Pancreas (tissue), 10 donors: ENCODE measurements at regions not wholly inside any gene's neighbourhood (a gene's known extent, or its start where the extent isn't known, plus 50 kb on each side); places are given as distances from the start of the nearest gene placed in this dataset.

Experiments
- ATAC-seq, 4 donors: fragments of 200-7000 bp; cut with Tn5 transposase; one replicate each; pipeline versions ENCODE4 v1.8.0 to v1.9.1; 2020; ENCODE audit warnings: mild to moderate bottlenecking in 4 of 4, moderate library complexity in 4 of 4
- DNase-seq, 6 donors: peaks; one replicate each; pipeline ENCODE4 v3.0.0-alpha.2; 2020
- FAIRE-seq: peaks from 2 replicates; lab custom pipeline; 2012; peaks lifted over from hg19 to GRCh38; lab: Jason Lieb, UNC
- H3K27ac ChIP-seq, 4 donors: fragments of 200-600 bp; sonication (generic); 1 replicate in 3 of 4; 2 replicates in 1 of 4; pipeline versions ENCODE4 v1.5.0 to v1.8.0; 2020
- H3K27me3 ChIP-seq, 4 donors: fragments of 200-600 bp; one replicate each; pipeline ENCODE4 v1.8.0; 2021
- H3K36me3 ChIP-seq, 3 donors: fragments of 200-600 bp; sonication (generic) in 1 of 3; one replicate each; pipeline versions ENCODE4 v1.5.0 to v1.8.0; 2020 to 2021
- H3K4me1 ChIP-seq, 3 donors: fragments of 200-600 bp; one replicate each; pipeline ENCODE4 v1.8.0; 2021
- H3K4me3 ChIP-seq, 4 donors: fragments of 200-600 bp; sonication (generic) in 2 of 4; one replicate each; pipeline versions ENCODE4 v1.5.0 to v1.8.0; 2020 to 2021
- H3K9me3 ChIP-seq, 4 donors: fragments of 200-600 bp; one replicate each; pipeline ENCODE4 v1.8.0; 2021
- WGBS, 2 donors: extraction: QIAGEN DNeasy Blood & Tissue Kit; methylation state at CpG; one replicate each; pipeline ENCODE4 v1.1.7; 2013; 5-methylcytosine and 5-hydroxymethylcytosine counted together
- intact Hi-C, 3 donors: fragments of 100-400 bp; cut with DNase I; formaldehyde crosslinking; loops; one replicate each; pipeline versions ENCODE4 v1.11.1 to v1.14.2; 2022
- TF ChIP-seq, protein P1 (sequence below), 4 donors: fragments of 200-600 bp; sonication (generic) in 3 of 4; IDR thresholded peaks; one replicate each; pipeline versions ENCODE4 v1.5.0 to v1.8.0; 2021; ENCODE audit warnings: antibody characterized with exemption in 4 of 4
- donor health status: healthy with polysubstance abuse.
- donor health status: DM: no; HTN: no; CAD: no; lungs with moderate emphysema.
- donor health status: DM: no; HTN: no; CAD: no.
- donor health status: control.
- donor health status: control.
- donor health status: Bipolar disorder and iron deficiency.
- donor health status: DM: yes; HTN: yes; CAD: no.
- donor health status: DM: no; HTN: no; CAD: no.
- donor health status: DM: no; HTN: no; CAD: no.
- donor health status: DM: yes; HTN: yes; CAD: no.

GRCh38 chr4:31234901-31235300 is 514.7 kb downstream of the PCDH7 start:
- WGBS, 2 donors: 13 to 20% methylated on average over 1 of the region's 1 CpG
- Histone ChIP-seq H3K36me3 (no peaks in the 10 kb centered on the region), H3K27me3 (no peaks in the 10 kb centered on the region), H3K4me3 (no peak overlapping the region), H3K9me3 (no peaks in the 10 kb centered on the region), H3K4me1 (no peaks in the 10 kb centered on the region), H3K27ac (no peak overlapping the region)
- DNase-seq (no peak), ATAC-seq (no peak), FAIRE-seq (no peak)
- intact Hi-C loops: no loop called here
- TF ChIP-seq, protein P1, sequence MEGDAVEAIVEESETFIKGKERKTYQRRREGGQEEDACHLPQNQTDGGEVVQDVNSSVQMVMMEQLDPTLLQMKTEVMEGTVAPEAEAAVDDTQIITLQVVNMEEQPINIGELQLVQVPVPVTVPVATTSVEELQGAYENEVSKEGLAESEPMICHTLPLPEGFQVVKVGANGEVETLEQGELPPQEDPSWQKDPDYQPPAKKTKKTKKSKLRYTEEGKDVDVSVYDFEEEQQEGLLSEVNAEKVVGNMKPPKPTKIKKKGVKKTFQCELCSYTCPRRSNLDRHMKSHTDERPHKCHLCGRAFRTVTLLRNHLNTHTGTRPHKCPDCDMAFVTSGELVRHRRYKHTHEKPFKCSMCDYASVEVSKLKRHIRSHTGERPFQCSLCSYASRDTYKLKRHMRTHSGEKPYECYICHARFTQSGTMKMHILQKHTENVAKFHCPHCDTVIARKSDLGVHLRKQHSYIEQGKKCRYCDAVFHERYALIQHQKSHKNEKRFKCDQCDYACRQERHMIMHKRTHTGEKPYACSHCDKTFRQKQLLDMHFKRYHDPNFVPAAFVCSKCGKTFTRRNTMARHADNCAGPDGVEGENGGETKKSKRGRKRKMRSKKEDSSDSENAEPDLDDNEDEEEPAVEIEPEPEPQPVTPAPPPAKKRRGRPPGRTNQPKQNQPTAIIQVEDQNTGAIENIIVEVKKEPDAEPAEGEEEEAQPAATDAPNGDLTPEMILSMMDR (IDR thresholded peaks at IDR 0.05): no peak

DNA sequence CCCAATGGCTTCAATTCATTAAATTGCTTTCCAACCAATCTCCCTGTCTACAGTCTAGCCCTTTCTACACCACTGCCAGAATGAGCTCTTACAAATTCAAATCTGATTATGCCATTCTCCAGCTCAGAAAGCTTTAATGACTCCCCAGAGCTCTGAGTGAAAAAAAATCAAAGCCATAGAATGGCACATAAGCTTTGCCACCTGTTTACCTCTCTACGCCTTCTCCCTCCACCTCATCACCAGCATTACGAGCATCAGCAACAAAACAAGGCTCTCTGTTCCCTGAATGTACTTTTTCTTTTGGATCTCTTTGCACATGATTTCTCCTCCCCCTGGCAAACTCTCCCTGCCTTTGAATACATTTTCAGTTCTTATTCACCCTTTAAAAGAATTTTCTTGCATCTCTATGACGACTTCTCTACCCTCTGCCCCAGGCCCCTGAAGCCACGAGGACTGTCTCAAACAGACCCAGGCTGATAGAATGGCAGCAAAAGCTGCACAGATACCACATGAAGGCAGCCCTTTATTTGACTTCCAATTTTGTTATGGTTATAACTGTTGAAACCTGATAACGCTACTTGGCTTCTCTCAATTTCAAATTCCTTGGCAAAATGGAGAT is 516.0 kb downstream of the PCDH7 start:
- intact Hi-C loops: no loop called here
- no peak for FAIRE-seq
- TF ChIP-seq, protein P1 (IDR thresholded peaks at IDR 0.05): no peak
- 60 to 72% methylated on average over 5 of the region's 5 CpGs for WGBS, 2 donors
- Histone ChIP-seq H3K9me3 (no peaks in the 10 kb centered on the region), H3K27ac (no peak overlapping the region), H3K36me3 (no peaks in the 10 kb centered on the region), H3K27me3 (no peaks in the 10 kb centered on the region), H3K4me1 (no peaks in the 10 kb centered on the region), H3K4me3 (no peak overlapping the region)
- DNase-seq: no peak
- ATAC-seq: no peak

DNA sequence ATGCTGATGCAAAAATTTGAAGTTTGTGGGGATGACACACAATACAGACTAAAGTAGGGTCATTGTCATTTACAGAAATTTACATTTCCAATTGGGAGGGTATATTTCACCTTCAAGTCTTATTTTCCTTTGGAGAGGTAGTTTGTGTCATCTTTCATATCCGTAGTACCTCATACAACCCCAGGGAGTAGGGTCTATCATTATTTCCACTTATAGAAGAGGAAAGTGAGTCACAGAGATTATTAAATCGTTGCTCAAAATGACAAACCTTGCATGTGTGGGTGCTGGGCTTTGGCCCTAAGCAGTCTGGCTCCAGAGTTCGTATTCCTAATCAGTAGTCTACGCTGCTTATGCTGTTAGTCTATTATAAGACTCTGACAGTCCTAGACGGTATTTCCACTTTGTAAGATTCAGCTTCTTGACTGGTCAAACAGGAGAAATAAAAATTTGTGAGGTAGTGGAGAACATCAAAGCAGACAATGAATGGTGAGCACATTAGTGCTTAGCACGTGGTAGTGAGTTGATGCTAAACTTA is 516.5 kb downstream of the PCDH7 start:
- no peaks in the 10 kb centered on the region for H3K27me3 ChIP-seq
- H3K9me3 ChIP-seq: no peaks in the 10 kb centered on the region
- H3K4me3 ChIP-seq: no peak overlapping the region
- DNase-seq (no peak), ATAC-seq (peak in 1 of 4 donors; percentile 42), FAIRE-seq (no peak)
- H3K27ac ChIP-seq: no peak overlapping the region
- no peaks in the 10 kb centered on the region for H3K36me3 ChIP-seq
- TF ChIP-seq, protein P1 (IDR thresholded peaks at IDR 0.05): no peak
- intact Hi-C loops: no loop called here
- H3K4me1 ChIP-seq: no peaks in the 10 kb centered on the region
- 63 to 72% methylated on average over 6 of the region's 6 CpGs for WGBS, 2 donors

GRCh38 chr4:31237233-31237632 is 517.1 kb downstream of the PCDH7 start:
- Histone ChIP-seq H3K36me3 (no peaks in the 10 kb centered on the region), H3K27ac (no peak overlapping the region), H3K4me3 (no peak overlapping the region), H3K9me3 (no peaks in the 10 kb centered on the region), H3K27me3 (no peaks in the 10 kb centered on the region), H3K4me1 (no peaks in the 10 kb centered on the region)
- intact Hi-C loops: no loop called here
- FAIRE-seq (no peak), DNase-seq (no peak), ATAC-seq (peak in 1 of 4 donors; percentile 27)
- TF ChIP-seq, protein P1 (IDR thresholded peaks at IDR 0.05): no peak

GRCh38 chr4:31239886-31240285 is 519.7 kb downstream of the PCDH7 start:
- no peaks in the 10 kb centered on the region for H3K9me3 ChIP-seq
- FAIRE-seq: no peak
- intact Hi-C loops: no loop called here

More at GRCh38 chr4:31239886-31240285, 519.7 kb downstream of the PCDH7 start:
- no peaks in the 10 kb centered on the region for H3K4me1 ChIP-seq
- DNase-seq (no peak), ATAC-seq (no peak)
- H3K36me3 ChIP-seq: no peaks in the 10 kb centered on the region
- no peak overlapping the region for H3K4me3 ChIP-seq
- no peaks in the 10 kb centered on the region for H3K27me3 ChIP-seq
- no peak overlapping the region for H3K27ac ChIP-seq
- TF ChIP-seq, protein P1 (IDR thresholded peaks at IDR 0.05): no peak
